B cell (primary cell): ENCODE measurements at regions not wholly inside any gene's neighbourhood (a gene's known extent, or its start where the extent isn't known, plus 50 kb on each side); places are given as distances from the start of the nearest gene placed in this dataset.

Experiments
- ATAC-seq: fragments of 200-7000 bp; cut with Tn5 transposase; one replicate; pipeline ENCODE4 v1.10.0; 2021; ENCODE audit warnings: low read depth, mild to moderate bottlenecking, moderate number of reproducible peaks, moderate library complexity
- CTCF ChIA-PET: fragments of 350-600 bp; sonication (Branson Sonifier 250); formaldehyde crosslinking; loops from one replicate; lab custom pipeline; 2021; ENCODE audit warnings: antibody characterized with exemption, inconsistent platforms; lab: Charles Lee
- POLR2A ChIA-PET: fragments of 350-600 bp; sonication (Branson Sonifier 250); formaldehyde crosslinking; loops from one replicate; lab custom pipeline; 2021; ENCODE audit warnings: antibody characterized with exemption; lab: Charles Lee
- DNase-seq: peaks from one replicate; pipeline ENCODE4 v3.0.0; 2013
- H2AFZ ChIP-seq: 2 replicates; pipeline ENCODE4 v1.6.1; 2012; ENCODE audit warnings: mild to moderate bottlenecking, low read depth, low read length; ENCODE audit not compliant: insufficient read depth, poor library complexity, severe bottlenecking
- H3K27ac ChIP-seq, 2 donors: 1 replicate in 1 of 2; 2 replicates in 1 of 2; pipeline ENCODE4 v1.5.1; 2012 to 2013; ENCODE audit warnings: low read length in 2 of 2, mild to moderate bottlenecking in 2 of 2, moderate library complexity in 1 of 2
- H3K27me3 ChIP-seq, 4 experiments: fragments of 200-600 bp in 1 of 4; sonication (generic) in 1 of 4; replicated peaks in 1 of 4; 1 replicate in 2 of 4; 2 replicates in 2 of 4; pipeline versions ENCODE4 v1.6.1 to v1.7.0; 2013 to 2016; ENCODE audit warnings: low read length in 3 of 4, mild to moderate bottlenecking in 2 of 4, mixed read lengths in 1 of 4, moderate library complexity in 1 of 4; ENCODE audit not compliant: insufficient read depth in 4 of 4, control insufficient read depth in 3 of 4; ENCODE audit errors: control extremely low read depth in 1 of 4
- H3K36me3 ChIP-seq, 2 experiments: replicated peaks in 1 of 2; 1 replicate in 1 of 2; 2 replicates in 1 of 2; pipeline versions ENCODE4 v1.6.1 to v1.7.1; 2013; ENCODE audit warnings: low read length in 1 of 2; ENCODE audit not compliant: insufficient read depth in 2 of 2, control insufficient read depth in 1 of 2; ENCODE audit errors: control extremely low read depth in 1 of 2, extremely low read depth in 1 of 2
- H3K4me1 ChIP-seq, 2 donors: fragments of 200-600 bp in 1 of 2; sonication (generic) in 1 of 2; 1 replicate in 1 of 2; 2 replicates in 1 of 2; pipeline versions ENCODE4 v1.5.1 to v1.6.1; 2013 to 2017; ENCODE audit warnings: low read length in 2 of 2; ENCODE audit not compliant: control insufficient read depth in 2 of 2, insufficient read depth in 2 of 2
- H3K4me2 ChIP-seq: replicated peaks from 2 replicates; pipeline ENCODE3; 2012; ENCODE audit warnings: mild to moderate bottlenecking, low read depth, low read length; ENCODE audit not compliant: poor library complexity, severe bottlenecking
- H3K4me3 ChIP-seq, 5 experiments: fragments of 200-600 bp in 1 of 5; sonication (generic) in 1 of 5; 1 replicate in 3 of 5; 2 replicates in 2 of 5; pipeline versions ENCODE4 v1.5.1 to v1.7.0; 2011 to 2016; ENCODE audit warnings: low read length in 4 of 5, mild to moderate bottlenecking in 4 of 5, low read depth in 2 of 5, control low read depth in 1 of 5, moderate library complexity in 1 of 5; ENCODE audit not compliant: insufficient read depth in 1 of 5; ENCODE audit errors: control extremely low read depth in 1 of 5, extremely low read depth in 1 of 5
- H3K79me2 ChIP-seq: fragments of 200-600 bp; sonication (generic); one replicate; pipeline ENCODE4 v1.6.0; 2016; ENCODE audit warnings: low read length; ENCODE audit not compliant: control insufficient read depth, insufficient read depth
- H3K9ac ChIP-seq: fragments of 200-600 bp; sonication (generic); 2 replicates; pipeline ENCODE4 v1.6.1; 2017; ENCODE audit warnings: mild to moderate bottlenecking, low read length, moderate library complexity
- H3K9me3 ChIP-seq, 3 donors: one replicate each; pipeline versions ENCODE4 v1.6.1 to v1.7.1; 2013; ENCODE audit warnings: low read length in 2 of 3; ENCODE audit not compliant: control insufficient read depth in 2 of 3, insufficient read depth in 1 of 3; ENCODE audit errors: control extremely low read depth in 1 of 3
- H4K20me1 ChIP-seq: 2 replicates; pipeline ENCODE4 v1.6.0; 2012; ENCODE audit warnings: mild to moderate bottlenecking, low read length; ENCODE audit not compliant: insufficient read depth, control insufficient read depth, poor library complexity, severe bottlenecking
- H3K27ac Mint-ChIP-seq: one replicate; pipeline ENCODE4 v1.8.0; 2021; ENCODE audit warnings: mixed read lengths
- H3K27me3 Mint-ChIP-seq: one replicate; pipeline ENCODE4 v1.8.0; 2021; ENCODE audit warnings: mixed read lengths
- H3K4me1 Mint-ChIP-seq: one replicate; pipeline ENCODE4 v1.8.0; 2021; ENCODE audit warnings: mixed read lengths
- H3K4me3 Mint-ChIP-seq: one replicate; pipeline ENCODE4 v1.8.0; 2021; ENCODE audit warnings: mixed read lengths
- H3K9me3 Mint-ChIP-seq: one replicate; pipeline ENCODE4 v1.8.0; 2022; ENCODE audit warnings: mixed read lengths; ENCODE audit not compliant: insufficient read depth
- EZH2 ChIP-seq: IDR thresholded peaks from 2 replicates; pipeline ENCODE4 v1.6.1; 2012; ENCODE audit warnings: borderline replicate concordance, low read depth, mild to moderate bottlenecking, moderate library complexity, low read length; ENCODE audit not compliant: insufficient read depth, poor library complexity, severe bottlenecking
- WGBS: methylation state at CpG from one replicate; pipeline ENCODE4 v1.1.5; 2013; ENCODE audit warnings: missing lambda C conversion rate; ENCODE audit not compliant: insufficient coverage; 5-methylcytosine and 5-hydroxymethylcytosine counted together
- intact Hi-C: fragments of 100-400 bp; cut with micrococcal nuclease; formaldehyde crosslinking; loops from one replicate; pipeline ENCODE4 v1.10.0; 2022
- TF ChIP-seq, protein P1 (sequence below): fragments of 200-600 bp; IDR thresholded peaks from one replicate; pipeline ENCODE4 v1.8.0; 2022; ENCODE audit warnings: antibody characterized with exemption, mild to moderate bottlenecking

DNA sequence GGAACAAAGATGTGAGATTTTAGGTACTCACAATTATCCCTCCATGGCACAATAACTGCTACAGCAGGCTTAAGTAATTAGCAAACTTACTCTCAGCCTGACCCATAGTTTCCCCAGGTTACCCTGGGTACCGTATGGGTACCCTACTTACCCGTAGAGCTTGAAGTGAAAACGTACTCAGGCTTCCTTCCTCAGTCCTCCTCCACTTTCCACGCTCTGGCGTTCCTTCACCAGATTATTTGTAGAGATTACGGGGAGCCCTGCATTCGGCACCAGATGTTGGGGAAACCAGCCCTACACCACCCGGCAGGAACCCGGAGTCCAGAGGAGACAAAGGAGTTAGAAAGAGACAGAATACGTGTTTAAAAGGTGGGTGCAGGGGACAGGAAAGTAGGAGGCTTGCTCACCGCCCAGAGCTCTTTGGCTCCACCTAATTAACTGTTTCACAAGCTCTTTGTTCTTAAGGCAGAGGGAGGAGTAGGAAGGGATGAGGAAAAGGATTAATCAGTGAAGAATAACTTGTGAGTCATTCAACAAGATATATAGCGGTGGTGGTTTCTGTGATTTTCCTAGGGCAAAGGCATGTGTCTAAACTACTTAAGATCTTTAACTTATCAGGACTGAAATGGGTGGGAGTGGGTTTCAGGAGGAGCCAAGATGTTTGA lies 1211.2 kb upstream of the TSPY4 start:
- POLR2A ChIA-PET, result no interaction called here
- DNase-seq, result no peak
- no peaks in the 10 kb centered on the region for H4K20me1 ChIP-seq
- no peaks in the 10 kb centered on the region for H3K9me3 Mint-ChIP-seq
- no peaks in the 10 kb centered on the region for H3K4me1 Mint-ChIP-seq
- H3K4me3 ChIP-seq, result no peak overlapping the region
- TF ChIP-seq EZH2, result no peak
- TF ChIP-seq, protein P1, sequence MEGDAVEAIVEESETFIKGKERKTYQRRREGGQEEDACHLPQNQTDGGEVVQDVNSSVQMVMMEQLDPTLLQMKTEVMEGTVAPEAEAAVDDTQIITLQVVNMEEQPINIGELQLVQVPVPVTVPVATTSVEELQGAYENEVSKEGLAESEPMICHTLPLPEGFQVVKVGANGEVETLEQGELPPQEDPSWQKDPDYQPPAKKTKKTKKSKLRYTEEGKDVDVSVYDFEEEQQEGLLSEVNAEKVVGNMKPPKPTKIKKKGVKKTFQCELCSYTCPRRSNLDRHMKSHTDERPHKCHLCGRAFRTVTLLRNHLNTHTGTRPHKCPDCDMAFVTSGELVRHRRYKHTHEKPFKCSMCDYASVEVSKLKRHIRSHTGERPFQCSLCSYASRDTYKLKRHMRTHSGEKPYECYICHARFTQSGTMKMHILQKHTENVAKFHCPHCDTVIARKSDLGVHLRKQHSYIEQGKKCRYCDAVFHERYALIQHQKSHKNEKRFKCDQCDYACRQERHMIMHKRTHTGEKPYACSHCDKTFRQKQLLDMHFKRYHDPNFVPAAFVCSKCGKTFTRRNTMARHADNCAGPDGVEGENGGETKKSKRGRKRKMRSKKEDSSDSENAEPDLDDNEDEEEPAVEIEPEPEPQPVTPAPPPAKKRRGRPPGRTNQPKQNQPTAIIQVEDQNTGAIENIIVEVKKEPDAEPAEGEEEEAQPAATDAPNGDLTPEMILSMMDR, result no peak
- H2AFZ ChIP-seq, result no peak overlapping the region
- H3K9ac ChIP-seq, result no peak overlapping the region
- H3K4me3 Mint-ChIP-seq, result no peak overlapping the region
- no peak overlapping the region for H3K27ac ChIP-seq
- no peaks in the 10 kb centered on the region for H3K36me3 ChIP-seq
- H3K4me1 ChIP-seq, result no peaks in the 10 kb centered on the region
- no peaks in the 10 kb centered on the region for H3K27me3 Mint-ChIP-seq
- H3K27ac Mint-ChIP-seq, result no peak overlapping the region
- intact Hi-C loops, result no loop called here
- H3K4me2 ChIP-seq, result no peak overlapping the region
- no peaks in the 10 kb centered on the region for H3K27me3 ChIP-seq
- peaks cover 0 to 4% (median 0%) of the 10 kb centered on the region in 3 donors for H3K9me3 ChIP-seq
- CTCF ChIA-PET, result no interaction called here
- no peak for ATAC-seq
- WGBS, result 88% methylated on average over 1 of the region's 12 CpGs
- no peaks in the 10 kb centered on the region for H3K79me2 ChIP-seq

DNA sequence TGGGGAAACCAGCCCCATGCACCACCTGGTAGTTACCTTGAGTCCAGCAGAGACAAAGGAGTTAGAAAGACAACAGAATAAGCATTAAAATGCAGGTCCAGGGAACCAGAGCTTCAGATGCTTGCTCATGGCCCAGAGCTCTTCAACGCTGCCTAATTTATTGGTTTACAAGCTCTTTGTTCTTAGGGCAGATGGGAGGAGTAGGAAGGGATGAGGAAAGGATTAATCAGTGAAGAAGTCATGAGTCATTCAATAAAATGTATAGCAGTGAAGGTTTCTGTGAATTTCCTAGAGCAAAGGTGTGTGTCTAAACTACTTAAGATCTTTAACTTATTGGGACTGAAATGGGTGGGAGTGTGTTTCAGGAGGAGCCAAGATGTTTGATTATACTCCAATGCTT lies 1210.3 kb upstream of the AMELY start:
- 40% methylated on average over 1 of the region's 1 CpG for WGBS
- H3K36me3 ChIP-seq, result no peaks in the 10 kb centered on the region
- no peak overlapping the region for H3K4me3 ChIP-seq
- Mint-ChIP-seq H3K9me3 (no peaks in the 10 kb centered on the region), H3K4me3 (no peak overlapping the region), H3K27me3 (no peaks in the 10 kb centered on the region), H3K4me1 (no peaks in the 10 kb centered on the region), H3K27ac (no peak overlapping the region)
- ChIA-PET CTCF (no interaction called here), POLR2A (no interaction called here)
- no peaks in the 10 kb centered on the region for H3K79me2 ChIP-seq
- H2AFZ ChIP-seq, result no peak overlapping the region
- ATAC-seq, result no peak
- H3K9me3 ChIP-seq, result no peaks in the 10 kb centered on the region
- intact Hi-C loops, result no loop called here
- H3K4me2 ChIP-seq, result no peak overlapping the region
- DNase-seq, result no peak
- H4K20me1 ChIP-seq, result no peaks in the 10 kb centered on the region
- no peak for TF ChIP-seq EZH2
- TF ChIP-seq, protein P1, result no peak
- no peak overlapping the region for H3K27ac ChIP-seq
- no peak overlapping the region for H3K9ac ChIP-seq
- H3K27me3 ChIP-seq, result no peaks in the 10 kb centered on the region
- no peaks in the 10 kb centered on the region for H3K4me1 ChIP-seq
